OCI-LY7 (cell line): ENCODE measurements at regions not wholly inside any gene's neighbourhood (a gene's known extent, or its start where the extent isn't known, plus 50 kb on each side); places are given as distances from the start of the nearest gene placed in this dataset.

Source experiments
- CTCF ChIP-seq: fragments of 200-600 bp; sonication (generic); conservative IDR thresholded peaks from 2 replicates; pipeline ENCODE4 v1.5.1; 2014; ENCODE audit warnings: mild to moderate bottlenecking, antibody characterized with exemption, low read length, moderate library complexity, mixed read lengths
- EZH2phosphoT487 ChIP-seq: fragments of 200-600 bp; sonication (generic); IDR thresholded peaks from 2 replicates; pipeline ENCODE4 v1.6.1; 2018; ENCODE audit warnings: low read depth, borderline replicate concordance, mild to moderate bottlenecking, mixed run types, antibody characterized with exemption, low read length, moderate library complexity, mixed read lengths

- TF ChIP-seq CTCF (no peak), EZH2phosphoT487 (no peak)
Observed at GRCh38 chr2:226429476-226429875, 370.1 kb downstream of the IRS1 start.
